NCI-H2196 (cell line): ENCODE measurements at regions not wholly inside any gene's neighbourhood (a gene's known extent, or its start where the extent isn't known, plus 50 kb on each side); places are given as distances from the start of the nearest gene placed in this dataset.

Experiments
- DNase-seq: peaks from one replicate; lab custom pipeline; 2025; ENCODE audit not compliant: unreplicated experiment; lab: John Stamatoyannopoulos, UW

GRCh38 chr5:2141254-2142000 lies 258.7 kb upstream of the IRX4 start:
- DNase-seq: no peak

GRCh38 chr5:2140501-2141175 lies 257.9 kb upstream of the IRX4 start:
- DNase-seq: no peak

GRCh38 chr5:2139478-2139877 lies 256.8 kb upstream of the IRX4 start:
- no peak for DNase-seq

- no peak for DNase-seq
Observed at GRCh38 chr5:2138896-2139295, 256.2 kb upstream of the IRX4 start.

- DNase-seq: no peak
Observed at GRCh38 chr5:2137444-2138050, 254.8 kb upstream of the IRX4 start.

GRCh38 chr5:2136728-2137333 lies 254.1 kb upstream of the IRX4 start:
- no peak for DNase-seq

GRCh38 chr5:2135833-2136232 lies 253.1 kb upstream of the IRX4 start:
- no peak for DNase-seq

GRCh38 chr5:2135354-2135753 lies 252.6 kb upstream of the IRX4 start:
- DNase-seq: no peak

GRCh38 chr5:2134543-2135292 lies 252.0 kb upstream of the IRX4 start:
- no peak for DNase-seq

- no peak for DNase-seq
Observed at GRCh38 chr5:2133936-2134335, 251.2 kb upstream of the IRX4 start.

- no peak for DNase-seq
Observed at GRCh38 chr5:2133080-2133479, 250.4 kb upstream of the IRX4 start.

- DNase-seq: no peak
Observed at GRCh38 chr5:2132497-2132847, 249.7 kb upstream of the IRX4 start.

GRCh38 chr5:2131826-2132496 lies 249.2 kb upstream of the IRX4 start:
- DNase-seq: no peak

- no peak for DNase-seq
Observed at GRCh38 chr5:2131196-2131595, 248.5 kb upstream of the IRX4 start.

- no peak for DNase-seq
Observed at GRCh38 chr5:2130361-2130760, 247.6 kb upstream of the IRX4 start.

- DNase-seq: no peak
Observed at GRCh38 chr5:2129568-2130272, 247.0 kb upstream of the IRX4 start.

- no peak for DNase-seq
Observed at GRCh38 chr5:2128686-2129355, 246.1 kb upstream of the IRX4 start.

GRCh38 chr5:2126512-2126911 lies 243.8 kb upstream of the IRX4 start:
- DNase-seq: no peak

- no peak for DNase-seq
Observed at GRCh38 chr5:2125901-2126265, 243.2 kb upstream of the IRX4 start.
